Lower leg skin (tissue), 3 donors: ENCODE measurements at regions not wholly inside any gene's neighbourhood (a gene's known extent, or its start where the extent isn't known, plus 50 kb on each side); places are given as distances from the start of the nearest gene placed in this dataset.

ENCODE experiments used
- POLR2A ChIP-seq, 2 donors: fragments of 450-650 bp; IDR thresholded peaks; one replicate each; pipeline ENCODE4 v1.6.1; 2016 to 2017; ENCODE audit warnings: antibody characterized with exemption in 2 of 2, mild to moderate bottlenecking in 1 of 2, moderate library complexity in 1 of 2
- TF ChIP-seq, protein P1 (sequence below), 3 donors: fragments of 450-650 bp; IDR thresholded peaks; one replicate each; pipeline ENCODE4 v1.5.1; 2016; ENCODE audit warnings: antibody characterized with exemption in 3 of 3, mild to moderate bottlenecking in 3 of 3, moderate library complexity in 2 of 3

- TF ChIP-seq, protein P1, sequence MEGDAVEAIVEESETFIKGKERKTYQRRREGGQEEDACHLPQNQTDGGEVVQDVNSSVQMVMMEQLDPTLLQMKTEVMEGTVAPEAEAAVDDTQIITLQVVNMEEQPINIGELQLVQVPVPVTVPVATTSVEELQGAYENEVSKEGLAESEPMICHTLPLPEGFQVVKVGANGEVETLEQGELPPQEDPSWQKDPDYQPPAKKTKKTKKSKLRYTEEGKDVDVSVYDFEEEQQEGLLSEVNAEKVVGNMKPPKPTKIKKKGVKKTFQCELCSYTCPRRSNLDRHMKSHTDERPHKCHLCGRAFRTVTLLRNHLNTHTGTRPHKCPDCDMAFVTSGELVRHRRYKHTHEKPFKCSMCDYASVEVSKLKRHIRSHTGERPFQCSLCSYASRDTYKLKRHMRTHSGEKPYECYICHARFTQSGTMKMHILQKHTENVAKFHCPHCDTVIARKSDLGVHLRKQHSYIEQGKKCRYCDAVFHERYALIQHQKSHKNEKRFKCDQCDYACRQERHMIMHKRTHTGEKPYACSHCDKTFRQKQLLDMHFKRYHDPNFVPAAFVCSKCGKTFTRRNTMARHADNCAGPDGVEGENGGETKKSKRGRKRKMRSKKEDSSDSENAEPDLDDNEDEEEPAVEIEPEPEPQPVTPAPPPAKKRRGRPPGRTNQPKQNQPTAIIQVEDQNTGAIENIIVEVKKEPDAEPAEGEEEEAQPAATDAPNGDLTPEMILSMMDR (IDR thresholded peaks at IDR 0.05) = no peak
- TF ChIP-seq POLR2A (IDR thresholded peaks at IDR 0.05) = no peak
Observed at GRCh38 chrX:81556880-81557279, 355.0 kb downstream of the SH3BGRL start.
